ENCODE measurements at regions not wholly inside any gene's neighbourhood (a gene's known extent, or its start where the extent isn't known, plus 50 kb on each side); places are given as distances from the start of the nearest gene placed in this dataset.
A peak's percentile ranks its signal among the peaks of the same experiment; 100 is the strongest.

DNA sequence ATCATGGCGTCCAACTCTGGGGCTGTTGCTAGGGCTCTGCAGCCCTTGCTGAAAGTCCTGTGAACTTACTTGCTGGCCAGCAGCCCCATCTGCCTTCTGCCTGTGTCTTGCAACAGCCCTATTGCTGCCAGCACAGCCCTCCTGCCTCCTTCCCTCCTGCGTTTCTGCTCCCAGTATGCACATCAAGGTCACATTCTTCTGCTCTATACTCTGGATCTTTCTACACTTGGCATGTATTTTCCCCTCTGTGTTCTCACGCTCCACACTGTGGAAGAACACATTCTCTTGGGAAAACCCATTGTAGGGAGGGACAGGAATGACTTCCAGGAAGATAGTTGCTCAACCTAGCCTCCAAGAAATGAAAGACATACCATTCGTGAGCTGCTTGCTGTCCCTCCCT is 80.9 kb upstream of the PHACTR2 start:
- no peak for DNase-seq (ENCODE audit: low read depth in 1 of 2, low spot score in 2 of 2)
- no peak overlapping the region for H3K4me2 ChIP-seq (ENCODE audit: insufficient read depth in 1 of 2, low read depth in 2 of 2, low read length in 2 of 2)

More for the DNA sequence above, 80.9 kb upstream of the PHACTR2 start:
- Histone ChIP-seq H2AFZ (ENCODE audit: low read length) (no peak overlapping the region; the same call in 1 of the 2 replicates), H3K9ac (replicated peaks in 1 of 4; ENCODE audit: extremely low read depth in 1 of 4, low read depth in 3 of 4, low read length in 3 of 4) (no peak overlapping the region), H3K18ac (ENCODE audit: extremely low read depth, low read length) (no peak overlapping the region), H3K79me1 (ENCODE audit: low read depth, low read length) (no peaks in the 10 kb centered on the region), H3K56ac (replicated peaks; ENCODE audit: insufficient read length, low read depth, low read length) (no peak overlapping the region), H3K4me3 (ENCODE audit: extremely low read depth in 1 of 4, insufficient read depth in 2 of 4, low read depth in 3 of 4, low read length in 4 of 4) (no peak overlapping the region), H2BK5ac (ENCODE audit: low read depth, low read length) (no peak overlapping the region), H2AK5ac (ENCODE audit: low read depth, low read length) (no peak overlapping the region), H3K23me2 (ENCODE audit: low read depth, low read length) (no peaks in the 10 kb centered on the region), H3K79me2 (ENCODE audit: control insufficient read depth in 1 of 2, insufficient read depth in 2 of 2, low read length in 2 of 2) (no peaks in the 10 kb centered on the region), H4K91ac (replicated peaks; ENCODE audit: insufficient read length, low read length) (no peak overlapping the region), H2BK120ac (replicated peaks; ENCODE audit: low read depth, low read length) (no peak overlapping the region), H3K4ac (replicated peaks; ENCODE audit: insufficient read length, low read depth, low read length) (no peak overlapping the region), H4K5ac (ENCODE audit: insufficient read length, low read depth, low read length) (no peak overlapping the region), H3K23ac (ENCODE audit: insufficient read length) (no peak overlapping the region), H3K14ac (ENCODE audit: insufficient read length) (no peak overlapping the region), H2BK20ac (ENCODE audit: low read length) (peak overlapping the region; percentile 72; the same call in 1 of the 2 replicates), H3K4me1 (replicated peaks in 1 of 4; ENCODE audit: control insufficient read depth in 3 of 4, insufficient read depth in 4 of 4, low read length in 3 of 4) (peaks cover 0 to 5% (median 1%) of the 10 kb centered on the region in 4 experiments; a peak in 3 of 7 replicates), H3K27me3 (replicated peaks in 1 of 4; ENCODE audit: control insufficient read depth in 3 of 4, extremely low read depth in 1 of 4, insufficient read depth in 3 of 4, low read length in 3 of 4) (no peaks in the 10 kb centered on the region), H2BK15ac (ENCODE audit: low read length) (no peak overlapping the region), H4K8ac (ENCODE audit: extremely low read depth, insufficient read depth, low read length) (no peak overlapping the region), H2BK12ac (ENCODE audit: low read depth, low read length) (no peak overlapping the region), H3K9me3 (ENCODE audit: insufficient read depth in 2 of 2, low read depth in 1 of 2, low read length in 1 of 2) (no peaks in the 10 kb centered on the region), H4K20me1 (replicated peaks in 1 of 2; ENCODE audit: control insufficient read depth in 1 of 2, insufficient read depth in 2 of 2, low read length in 2 of 2) (no peaks in the 10 kb centered on the region), H3K36me3 (ENCODE audit: control insufficient read depth in 2 of 4, insufficient read depth in 4 of 4, low read length in 3 of 4) (no peaks in the 10 kb centered on the region), H3K27ac (ENCODE audit: low read depth, low read length) (no peak overlapping the region)
- TF ChIP-seq GABPA (IDR thresholded peaks at IDR 0.05; ENCODE audit: borderline replicate concordance, insufficient read depth, low read length) (no peak), JUN (IDR thresholded peaks at IDR 0.05; ENCODE audit: low read depth, low read length) (no peak), BCL11A (IDR thresholded peaks at IDR 0.05; ENCODE audit: low read depth in 2 of 2, low read length in 2 of 2) (no peak), TEAD4 (IDR thresholded peaks at IDR 0.05; ENCODE audit: low read depth, low read length) (no peak), CHD1 (IDR thresholded peaks at IDR 0.05; ENCODE audit: low read depth, low read length) (no peak), GTF2F1 (IDR thresholded peaks at IDR 0.05; ENCODE audit: borderline replicate concordance, low read depth, low read length) (no peak), RAD21 (IDR thresholded peaks at IDR 0.05 in 1 of 2, conservative IDR thresholded peaks at IDR 0.05 in 1 of 2; ENCODE audit: low read depth in 2 of 2, low read length in 2 of 2) (peak; percentile 18 to 24; a peak in 2 of 4 replicates), RFX5 (IDR thresholded peaks at IDR 0.05; ENCODE audit: borderline replicate concordance, low read depth, low read length) (no peak), CBX8 (IDR thresholded peaks at IDR 0.05; ENCODE audit: borderline replicate concordance, low read depth, low read length) (no peak)
- WGBS, 2 experiments (ENCODE audit: extremely low coverage in 1 of 2, insufficient coverage in 1 of 2, insufficient read length in 1 of 2, insufficient replicate concordance in 2 of 2, low coverage in 1 of 2, low lambda C conversion rate in 2 of 2, missing lambda C conversion rate in 1 of 2) = 81% methylated on average over 4 of the region's 4 CpGs; no CpG with 5 or more reads in 1 of the 2 experiments
- CTCF ChIA-PET (ENCODE audit: partially characterized antibody) = interaction anchor here (1.4 kb wide), 1 partner anchor 10 kb away, joined by 3 read pairs; no protein-coding TSS in a partner anchor
- no peak for FAIRE-seq
- POLR2A ChIA-PET (ENCODE audit: partially characterized antibody) = no interaction called here

Data from H1 (cell line).